ENCODE measurements at regions not wholly inside any gene's neighbourhood (a gene's known extent, or its start where the extent isn't known, plus 50 kb on each side); places are given as distances from the start of the nearest gene placed in this dataset.

GRCh38 chr2:180733330-180733729 lies 247.1 kb upstream of the UBE2E3 start:
- H3K4me1 ChIP-seq, result no peaks in the 10 kb centered on the region
- no peak for TF ChIP-seq POLR2A (IDR thresholded peaks at IDR 0.05)
- no peak for TF ChIP-seq CTCF (IDR thresholded peaks at IDR 0.05)
- no peak overlapping the region for H3K4me3 ChIP-seq
- intact Hi-C loops (cut with DNase I; ENCODE audit: low total_unique reads), result no loop called here
- no peaks in the 10 kb centered on the region for H3K9me3 ChIP-seq
- 97 to 100% methylated on average over 1 of the region's 1 CpG for WGBS, 2 donors
- no peak for DNase-seq
- H3K36me3 ChIP-seq (ENCODE audit: low read depth, missing control alignments), result no peaks in the 10 kb centered on the region
- H3K27ac ChIP-seq, result no peak overlapping the region
- H3K27me3 ChIP-seq, result no peaks in the 10 kb centered on the region

- no peaks in the 10 kb centered on the region for H3K36me3 ChIP-seq (ENCODE audit: low read depth, missing control alignments)
- no peak overlapping the region for H3K4me3 ChIP-seq
- TF ChIP-seq CTCF (IDR thresholded peaks at IDR 0.05), result no peak
- TF ChIP-seq POLR2A (IDR thresholded peaks at IDR 0.05), result no peak
- H3K4me1 ChIP-seq, result no peaks in the 10 kb centered on the region
- intact Hi-C loops (cut with DNase I; ENCODE audit: low total_unique reads), result no loop called here
- no peaks in the 10 kb centered on the region for H3K27me3 ChIP-seq
- H3K9me3 ChIP-seq, result no peaks in the 10 kb centered on the region
- DNase-seq, result no peak
- WGBS, 2 donors, result 80 to 92% methylated on average over 1 to 3 of the region's 3 CpGs
- no peak overlapping the region for H3K27ac ChIP-seq
Measured at GRCh38 chr2:180732337-180732736, 248.1 kb upstream of the UBE2E3 start.

- DNase-seq, result no peak
- no peak for TF ChIP-seq POLR2A (IDR thresholded peaks at IDR 0.05)
- TF ChIP-seq CTCF (IDR thresholded peaks at IDR 0.05), result no peak
- Histone ChIP-seq H3K27ac (no peak overlapping the region), H3K4me3 (no peak overlapping the region), H3K36me3 (ENCODE audit: low read depth, missing control alignments) (no peaks in the 10 kb centered on the region), H3K4me1 (no peaks in the 10 kb centered on the region), H3K9me3 (no peaks in the 10 kb centered on the region), H3K27me3 (no peaks in the 10 kb centered on the region)
- WGBS, 2 donors, result 88 to 91% methylated on average over 2 of the region's 2 CpGs
- intact Hi-C loops (cut with DNase I; ENCODE audit: low total_unique reads), result no loop called here
Measured at GRCh38 chr2:180730976-180731375, 249.4 kb upstream of the UBE2E3 start.

GRCh38 chr2:180728928-180729559 lies 251.4 kb upstream of the UBE2E3 start:
- Histone ChIP-seq H3K9me3 (no peaks in the 10 kb centered on the region), H3K4me1 (no peaks in the 10 kb centered on the region), H3K27me3 (no peaks in the 10 kb centered on the region), H3K27ac (no peak overlapping the region), H3K4me3 (no peak overlapping the region), H3K36me3 (ENCODE audit: low read depth, missing control alignments) (no peaks in the 10 kb centered on the region)
- DNase-seq, result no peak
- no peak for TF ChIP-seq CTCF (IDR thresholded peaks at IDR 0.05)
- no peak for TF ChIP-seq POLR2A (IDR thresholded peaks at IDR 0.05)
- 89 to 97% methylated on average over 2 of the region's 2 CpGs for WGBS, 2 donors
- intact Hi-C loops (cut with DNase I; ENCODE audit: low total_unique reads), result no loop called here

- Histone ChIP-seq H3K36me3 (ENCODE audit: low read depth, missing control alignments) (no peaks in the 10 kb centered on the region), H3K27ac (no peak overlapping the region), H3K9me3 (no peaks in the 10 kb centered on the region), H3K4me1 (no peaks in the 10 kb centered on the region), H3K4me3 (no peak overlapping the region), H3K27me3 (no peaks in the 10 kb centered on the region)
- intact Hi-C loops (cut with DNase I; ENCODE audit: low total_unique reads), result no loop called here
- no peak for DNase-seq
- TF ChIP-seq POLR2A (IDR thresholded peaks at IDR 0.05) (no peak), CTCF (IDR thresholded peaks at IDR 0.05) (no peak)
- 67 to 72% methylated on average over 3 of the region's 3 CpGs for WGBS, 2 donors
Measured at GRCh38 chr2:180723712-180724111, 256.7 kb upstream of the UBE2E3 start.
